ENCODE measurements at regions not wholly inside any gene's neighbourhood (a gene's known extent, or its start where the extent isn't known, plus 50 kb on each side); places are given as distances from the start of the nearest gene placed in this dataset.
"Not testable (repeated sequence)": the region's sequence is repeated elsewhere in the genome, so short reads cannot be mapped to it uniquely, and the experiment has no call there.

DNA sequence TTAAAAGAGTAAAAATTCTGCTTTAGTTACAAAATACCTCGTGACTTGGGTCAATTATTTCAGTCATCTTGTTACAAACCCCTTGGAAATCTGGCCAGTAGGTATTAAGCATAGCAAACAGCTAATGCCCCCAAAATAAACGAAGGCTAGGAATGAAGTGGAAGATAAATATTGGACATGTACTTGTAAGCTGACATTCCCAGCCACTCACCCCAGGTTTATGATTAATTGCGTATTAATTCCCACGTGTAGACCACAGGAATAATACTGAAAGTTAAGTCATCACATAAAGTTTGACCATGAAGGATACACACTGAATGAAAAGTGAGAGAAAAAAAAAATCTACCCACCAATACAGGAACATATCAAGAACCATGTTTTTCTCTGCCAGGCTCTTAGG lies 936.5 kb upstream of the ADGRB3 start:
- no peak for FAIRE-seq

GRCh38 chr6:67694127-67694526 lies 941.0 kb upstream of the ADGRB3 start:
- no peak for FAIRE-seq
- no peak for DNase-seq (ENCODE audit: low spot score in 2 of 2)

More for the DNA sequence above, 936.5 kb upstream of the ADGRB3 start:
- no peak for DNase-seq (ENCODE audit: low spot score in 2 of 2)

DNA sequence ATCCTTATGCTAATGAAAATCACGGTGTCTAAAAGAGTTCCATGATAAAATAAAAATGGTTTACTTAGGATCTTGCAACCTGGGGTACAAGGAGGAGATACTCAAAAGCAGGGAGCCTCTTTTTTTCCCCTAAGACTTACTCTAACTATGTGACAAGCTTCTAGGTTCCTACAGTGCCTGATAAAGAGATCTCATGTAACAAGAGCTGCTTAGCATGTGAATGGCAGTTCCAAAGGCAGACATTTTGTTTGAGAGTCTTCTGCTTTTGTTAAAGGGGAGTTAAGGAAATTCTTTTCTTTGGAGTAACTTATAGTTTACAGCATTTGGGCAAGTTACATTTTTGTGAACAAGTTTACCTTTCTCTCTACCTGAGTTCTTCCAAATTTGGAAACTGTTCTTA lies 945.8 kb upstream of the ADGRB3 start:
- DNase-seq (ENCODE audit: low spot score in 2 of 2) (no peak), FAIRE-seq (no peak)

- DNase-seq (ENCODE audit: low spot score in 2 of 2): no peak
- no peak for FAIRE-seq
Observed at GRCh38 chr6:67687396-67687795, 947.7 kb upstream of the ADGRB3 start.

DNA sequence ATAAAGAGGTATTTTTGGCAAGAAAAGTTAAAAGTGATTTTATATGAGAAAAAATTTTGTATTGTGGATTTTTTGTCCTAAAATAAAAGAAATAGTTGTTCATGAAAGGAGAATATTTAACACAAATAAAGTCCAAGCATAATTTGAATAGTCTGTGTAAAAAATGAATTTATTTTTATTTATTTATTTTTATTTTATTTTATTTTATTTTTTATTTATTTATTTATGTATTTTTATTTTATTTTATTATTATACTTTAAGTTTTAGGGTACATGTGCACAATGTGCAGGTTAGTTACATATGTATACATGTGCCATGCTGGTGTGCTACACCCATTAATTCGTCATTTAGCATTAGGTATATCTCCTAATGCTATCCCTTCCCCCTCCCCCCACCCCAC lies 948.9 kb upstream of the ADGRB3 start:
- FAIRE-seq: peak; percentile 95
- DNase-seq (ENCODE audit: low spot score in 2 of 2): not testable (repeated sequence)

DNA sequence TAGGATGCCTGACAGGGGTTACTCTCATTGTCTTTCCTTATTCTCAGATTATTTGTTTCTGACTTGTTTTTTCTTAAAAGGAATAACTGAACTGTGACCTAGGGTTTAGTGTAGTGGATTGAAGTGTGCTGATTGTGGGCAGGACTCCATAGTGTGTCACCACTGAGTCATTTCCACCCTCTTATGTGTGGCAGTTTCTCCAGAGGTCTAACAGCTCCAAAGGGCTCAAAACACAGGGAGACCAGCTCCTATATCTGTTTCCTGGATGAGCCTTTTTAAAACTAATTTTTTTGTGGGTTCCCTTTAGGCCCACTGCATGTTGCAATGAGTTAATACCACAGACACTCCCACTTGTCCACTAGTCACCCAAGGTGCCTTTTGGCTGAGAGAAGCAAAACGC lies 951.1 kb upstream of the ADGRB3 start:
- FAIRE-seq (no peak), DNase-seq (ENCODE audit: low spot score in 2 of 2) (no peak)

- FAIRE-seq: no peak
- DNase-seq (ENCODE audit: low spot score in 2 of 2): no peak
Observed at GRCh38 chr6:67680297-67680932, 954.7 kb upstream of the ADGRB3 start.

DNA sequence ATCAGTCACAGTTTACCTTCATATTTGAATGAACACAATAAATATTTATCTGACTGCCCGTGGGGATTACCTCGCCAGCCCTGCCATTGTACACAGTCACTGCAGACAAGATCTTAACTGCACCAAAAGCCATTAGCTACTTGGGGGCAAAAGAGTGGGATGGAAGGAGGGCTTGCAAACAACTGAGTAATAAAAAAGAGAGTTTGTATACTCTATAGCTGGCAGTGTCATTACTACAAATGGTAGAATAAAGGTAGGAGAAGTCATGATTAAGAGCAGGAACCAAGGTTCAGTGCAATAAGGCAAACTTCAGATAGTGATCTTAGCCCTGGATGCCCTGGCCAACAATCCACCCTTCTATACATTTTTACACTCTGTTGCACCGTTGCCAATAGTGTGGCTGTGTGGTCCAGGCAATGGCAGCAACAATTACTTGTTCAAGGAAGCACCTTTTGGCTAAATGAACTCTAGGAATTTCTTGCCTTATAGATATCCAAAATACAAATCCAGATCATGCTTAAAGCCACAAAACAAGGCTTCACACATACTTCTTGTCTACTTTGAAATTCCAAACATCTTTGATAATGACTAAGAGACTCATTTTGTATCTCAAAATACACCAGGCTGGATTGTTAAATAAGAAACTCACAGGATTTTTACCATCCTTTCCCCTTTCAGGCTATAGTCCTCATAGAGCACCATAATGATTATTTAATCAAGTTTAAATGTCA lies 955.4 kb upstream of the ADGRB3 start:
- FAIRE-seq (no peak), DNase-seq (ENCODE audit: low spot score in 2 of 2) (no peak)

DNA sequence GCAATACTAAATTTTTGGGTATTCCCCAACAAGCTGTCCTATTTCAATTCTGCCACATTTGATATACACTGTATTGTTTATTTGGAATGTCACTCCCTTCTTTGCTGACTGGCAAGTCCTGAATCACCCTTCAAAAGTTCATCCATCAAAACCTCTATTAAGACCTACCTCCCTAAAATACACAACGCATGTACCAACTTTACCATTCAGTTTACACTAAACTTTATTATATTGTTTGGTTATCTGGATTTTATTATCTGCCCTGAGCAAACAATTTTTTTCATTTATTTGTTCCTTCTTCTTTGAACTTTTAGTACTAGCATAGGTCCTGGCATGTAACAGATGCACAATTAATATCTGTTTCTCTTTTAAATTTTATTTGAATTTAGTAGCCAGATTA lies 958.2 kb upstream of the ADGRB3 start:
- no peak for FAIRE-seq
- DNase-seq (ENCODE audit: low spot score in 2 of 2): no peak

DNA sequence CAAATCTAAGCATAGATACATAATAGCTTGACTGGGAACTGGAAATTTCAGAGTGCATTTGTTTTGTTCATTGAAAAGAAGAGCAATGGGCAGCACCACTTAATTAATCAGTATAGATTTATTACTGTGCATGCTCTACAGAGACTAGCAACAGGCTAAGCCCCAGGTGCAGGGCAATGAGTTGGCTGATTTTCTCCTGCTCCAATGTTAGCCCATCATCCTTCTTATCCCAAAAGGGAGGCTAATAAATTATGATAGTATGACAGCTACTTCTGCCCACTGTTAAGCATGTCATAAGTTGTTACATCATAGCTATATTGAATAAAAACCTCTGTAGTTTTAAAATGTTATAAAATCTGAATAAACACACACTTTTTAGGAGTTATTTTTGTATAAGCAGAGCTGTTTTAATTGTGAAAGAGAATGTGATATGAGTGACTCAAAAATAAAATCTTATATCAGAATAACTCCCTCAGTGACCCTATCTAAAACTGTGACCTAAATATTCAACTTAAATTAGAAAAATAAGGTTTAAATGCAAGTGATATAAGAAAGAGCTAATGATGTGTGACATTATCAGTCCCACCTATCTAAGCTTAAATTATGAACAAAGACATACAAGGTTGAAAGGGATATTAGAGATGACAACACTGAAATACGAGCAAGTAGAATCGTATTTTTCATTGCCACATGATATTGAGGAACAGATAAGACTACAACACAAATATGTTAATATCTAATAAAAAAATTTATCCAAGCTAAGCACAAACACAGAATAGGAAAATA lies 967.3 kb upstream of the ADGRB3 start:
- FAIRE-seq: no peak
- no peak for DNase-seq (ENCODE audit: low spot score in 2 of 2)

- no peak for FAIRE-seq
Observed at GRCh38 chr6:67666177-67666964, 968.7 kb upstream of the ADGRB3 start.

DNA sequence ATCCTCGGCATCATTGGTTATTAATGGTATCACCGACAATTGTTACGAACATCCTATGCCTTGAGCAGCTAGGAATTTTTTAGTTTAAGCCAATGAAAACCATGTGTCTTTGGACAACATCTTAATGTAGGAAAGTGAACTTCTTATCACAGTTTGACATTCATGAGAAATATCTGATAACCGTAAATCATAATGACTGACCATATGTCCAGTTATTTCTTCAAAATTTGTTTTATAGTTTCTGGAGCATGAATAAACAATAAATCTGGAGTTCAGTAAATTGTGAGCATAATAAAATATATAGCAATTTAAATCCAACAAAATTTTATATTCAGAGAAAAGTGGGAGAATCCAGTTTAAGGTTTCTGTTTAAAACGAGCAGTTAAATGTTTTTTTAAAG lies 970.1 kb upstream of the ADGRB3 start:
- no peak for FAIRE-seq

More at GRCh38 chr6:67666177-67666964, 968.7 kb upstream of the ADGRB3 start:
- DNase-seq (ENCODE audit: low spot score in 2 of 2): no peak

GRCh38 chr6:67663105-67663895 lies 971.8 kb upstream of the ADGRB3 start:
- no peak for FAIRE-seq
- DNase-seq (ENCODE audit: low spot score in 2 of 2): no peak

More for the DNA sequence above, 970.1 kb upstream of the ADGRB3 start:
- DNase-seq (ENCODE audit: low spot score in 2 of 2): no peak

DNA sequence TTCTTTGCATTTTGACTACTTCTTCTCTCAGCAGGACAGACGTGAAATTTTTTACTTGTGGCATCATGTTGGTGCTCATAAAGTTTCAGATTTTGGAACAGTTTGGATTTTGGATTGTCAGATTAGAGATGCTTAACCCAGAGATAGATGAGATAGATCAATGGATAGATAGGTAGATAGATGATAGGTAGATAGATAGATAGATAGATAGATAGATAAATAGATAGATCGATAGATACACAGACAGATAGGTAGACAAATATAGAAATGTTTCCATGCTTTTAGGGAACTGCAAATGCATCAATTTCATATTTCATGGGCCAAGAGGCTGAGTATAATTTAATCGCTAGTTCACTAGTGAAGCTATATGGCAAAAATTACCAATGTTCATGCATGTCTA lies 981.5 kb upstream of the ADGRB3 start:
- no peak for FAIRE-seq
- no peak for DNase-seq (ENCODE audit: low spot score in 2 of 2)

DNA sequence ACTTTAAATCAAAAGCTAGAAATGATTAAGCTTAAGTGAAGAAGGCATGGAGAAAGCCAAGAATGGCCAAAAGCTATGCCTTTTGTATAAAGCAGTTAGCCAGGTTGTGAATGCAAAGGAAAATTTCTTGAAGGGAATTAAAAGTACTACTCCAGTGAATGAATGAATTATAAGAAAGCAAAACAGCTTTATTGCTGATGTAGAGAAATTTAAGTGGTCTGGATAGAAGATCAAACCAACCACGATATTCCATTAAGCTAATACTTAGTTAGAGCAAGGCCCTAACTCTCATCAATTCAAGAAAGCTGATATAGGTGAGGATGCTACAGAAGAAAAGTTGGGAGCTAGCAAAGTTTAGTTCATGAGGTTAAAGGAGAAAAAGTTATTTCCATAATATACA lies 988.5 kb upstream of the ADGRB3 start:
- FAIRE-seq (no peak), DNase-seq (ENCODE audit: low spot score in 2 of 2) (no peak)

DNA sequence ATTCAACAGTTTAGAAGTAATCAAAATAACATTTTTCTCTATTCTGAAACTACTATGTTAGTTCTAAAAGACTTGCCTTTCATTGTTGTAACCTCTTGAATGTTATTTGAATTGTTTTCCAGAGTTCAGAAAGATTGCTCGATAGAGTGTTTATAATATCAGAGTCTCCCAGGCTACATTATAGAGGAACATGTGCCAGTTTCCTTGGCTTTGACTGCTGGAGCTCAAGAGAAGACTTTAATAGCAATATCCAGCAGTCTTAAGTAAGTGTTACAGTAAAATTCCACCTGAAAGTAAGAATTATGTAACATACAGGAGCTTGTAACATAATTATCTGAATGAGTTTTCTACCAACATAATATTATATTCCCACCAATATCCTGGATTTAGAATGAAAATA lies 991.8 kb upstream of the ADGRB3 start:
- DNase-seq (ENCODE audit: low spot score in 2 of 2) (no peak), FAIRE-seq (no peak)

DNA sequence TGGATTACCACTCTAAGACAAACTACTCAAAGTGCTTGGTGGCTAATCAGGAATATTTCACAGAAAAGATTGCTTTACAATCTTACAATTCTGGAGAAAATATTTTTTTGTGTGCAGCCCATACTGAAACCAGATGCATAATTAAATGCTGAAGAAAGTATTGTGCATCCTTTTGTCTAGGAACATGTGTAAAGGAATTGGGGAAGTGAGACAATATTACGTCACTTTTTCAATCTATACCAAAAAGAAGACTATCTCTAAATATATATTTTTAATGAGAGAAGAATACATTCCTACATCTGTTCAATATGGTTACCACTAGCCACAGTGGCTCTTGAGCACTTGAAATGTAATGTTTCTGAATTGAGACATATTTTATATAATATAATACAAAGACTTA lies 992.5 kb upstream of the ADGRB3 start:
- DNase-seq (ENCODE audit: low spot score in 2 of 2) (no peak), FAIRE-seq (no peak)

DNA sequence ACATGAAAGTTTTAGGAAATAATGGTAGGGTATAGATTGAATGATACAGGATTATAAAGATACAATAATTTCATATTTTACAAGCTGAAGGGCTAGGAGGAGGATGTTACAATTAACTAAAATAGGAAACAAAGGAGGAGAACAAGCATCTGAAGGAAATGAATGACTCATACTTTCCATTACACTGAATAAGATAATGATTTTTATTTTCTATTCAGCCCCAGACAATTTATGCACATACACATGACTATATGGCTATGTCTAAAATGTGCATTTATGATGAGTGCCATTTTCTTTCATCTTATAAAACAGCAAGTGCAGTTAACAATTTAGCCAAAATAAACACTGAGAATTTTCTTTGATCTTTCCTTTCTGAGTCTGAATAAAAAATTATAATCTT lies 994.6 kb upstream of the ADGRB3 start:
- FAIRE-seq: no peak
- no peak for DNase-seq (ENCODE audit: low spot score in 2 of 2)

GRCh38 chr6:67639161-67639560 lies 995.9 kb upstream of the ADGRB3 start:
- FAIRE-seq (no peak), DNase-seq (ENCODE audit: low spot score in 2 of 2) (no peak)

DNA sequence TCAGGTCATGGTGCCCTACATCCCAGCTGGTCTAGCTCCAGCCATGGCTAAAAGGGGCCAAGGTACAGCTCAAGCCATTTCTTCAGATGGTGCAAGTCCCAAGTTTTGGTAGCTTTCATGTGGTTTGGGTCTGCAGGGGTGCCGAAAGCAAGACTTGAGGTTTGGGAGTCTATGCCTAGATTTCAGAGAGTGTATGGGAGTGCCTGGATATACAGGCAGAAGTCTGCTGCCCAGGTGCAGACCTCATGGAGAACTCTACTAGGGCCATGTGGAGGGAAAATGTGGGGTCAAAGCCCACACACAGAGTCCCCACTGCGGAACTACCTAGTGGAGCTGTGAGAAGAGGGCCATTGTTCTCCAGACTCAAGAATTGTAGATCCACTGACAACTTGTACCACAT lies 1000.9 kb upstream of the ADGRB3 start:
- FAIRE-seq: no peak

More for the DNA sequence above, 1000.9 kb upstream of the ADGRB3 start:
- no peak for DNase-seq (ENCODE audit: low spot score in 2 of 2)
